Stimulated activated CD4-positive, alpha-beta T cell treated with anti-CD3 and anti-CD28 coated beads, Interleukin-4, amount 100 ng/mL, for 48 hours (primary cell): ENCODE measurements at regions not wholly inside any gene's neighbourhood (a gene's known extent, or its start where the extent isn't known, plus 50 kb on each side); places are given as distances from the start of the nearest gene placed in this dataset.

Experiments used
- DNase-seq, 2 donors: peaks; one replicate each; pipeline ENCODE4 v3.0.0-alpha.2; 2020; ENCODE audit warnings: low read depth in 2 of 2

GRCh38 chr6:42512579-42512978 is 51.2 kb upstream of the UBR2 start:
- DNase-seq = no peak

- DNase-seq = no peak
Observed at GRCh38 chr6:42511803-42512422, 51.9 kb upstream of the UBR2 start.

GRCh38 chr6:42510795-42511194 is 53.0 kb upstream of the UBR2 start:
- no peak for DNase-seq

GRCh38 chr6:42509765-42510164 is 54.1 kb upstream of the UBR2 start:
- peak in 1 of 2 donors; percentile 6 for DNase-seq

- no peak for DNase-seq
Observed at GRCh38 chr6:42509256-42509655, 54.6 kb upstream of the UBR2 start.

- no peak for DNase-seq
Observed at GRCh38 chr6:42507901-42508300, 55.9 kb upstream of the UBR2 start.

- DNase-seq = no peak
Observed at GRCh38 chr6:42507195-42507594, 55.5 kb upstream of the TRERF1 start.

- DNase-seq = no peak
Observed at GRCh38 chr6:42506070-42506469, 54.3 kb upstream of the TRERF1 start.

- DNase-seq = no peak
Observed at GRCh38 chr6:42505385-42505718, 53.6 kb upstream of the TRERF1 start.

- DNase-seq = no peak
Observed at GRCh38 chr6:42503894-42504293, 52.2 kb upstream of the TRERF1 start.

- DNase-seq = no peak
Observed at GRCh38 chr6:42502990-42503389, 51.3 kb upstream of the TRERF1 start.

- DNase-seq = no peak
Observed at GRCh38 chr6:42502127-42502526, 50.4 kb upstream of the TRERF1 start.
